ENCODE measurements at regions not wholly inside any gene's neighbourhood (a gene's known extent, or its start where the extent isn't known, plus 50 kb on each side); places are given as distances from the start of the nearest gene placed in this dataset.
"Not testable (repeated sequence)": the region's sequence is repeated elsewhere in the genome, so short reads cannot be mapped to it uniquely, and the experiment has no call there.

DNA sequence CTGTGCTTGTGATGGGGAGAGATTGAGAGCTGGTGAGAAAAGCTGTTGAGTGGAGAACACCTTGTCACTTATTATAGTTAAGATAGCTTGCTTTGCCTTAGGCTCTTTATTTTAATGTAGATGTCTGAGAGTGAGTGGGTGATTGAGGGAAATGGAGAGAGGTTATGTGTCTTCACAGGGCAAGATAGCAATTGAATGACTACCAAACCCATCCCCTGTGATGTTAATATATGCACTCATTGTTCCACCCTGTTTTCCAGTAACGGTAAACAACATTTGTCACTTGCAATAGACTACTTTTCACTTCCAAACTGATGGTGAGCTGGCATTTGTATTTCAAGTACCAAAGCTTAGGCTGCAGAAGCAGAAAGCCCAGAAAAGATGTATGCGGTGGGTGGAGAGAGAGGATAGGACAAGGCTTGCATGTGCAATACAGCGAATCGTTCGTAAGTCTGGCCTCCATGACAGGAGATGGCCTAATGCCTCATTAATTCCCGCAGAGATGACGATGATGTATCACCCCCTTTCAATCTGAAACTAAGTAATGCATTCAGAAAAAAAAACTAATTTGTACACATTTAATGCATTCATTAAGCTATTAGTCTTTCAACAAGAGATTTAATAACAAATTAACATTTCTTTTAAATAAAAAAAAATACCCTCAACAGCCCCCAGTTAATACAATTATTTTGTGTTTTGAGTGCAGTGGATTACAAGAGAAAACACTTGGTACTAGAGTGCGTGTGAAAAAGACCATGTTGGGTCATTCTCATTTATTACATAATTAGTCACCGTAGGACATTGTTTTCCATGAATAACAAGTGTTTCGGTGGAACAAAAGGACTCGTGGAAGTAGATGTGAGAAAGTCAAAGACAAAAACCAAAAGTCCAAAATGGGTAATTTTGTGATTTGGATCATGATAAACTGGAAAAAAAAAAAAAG lies 699.0 kb downstream of the BRINP1 start:
- TF ChIP-seq, protein P1, sequence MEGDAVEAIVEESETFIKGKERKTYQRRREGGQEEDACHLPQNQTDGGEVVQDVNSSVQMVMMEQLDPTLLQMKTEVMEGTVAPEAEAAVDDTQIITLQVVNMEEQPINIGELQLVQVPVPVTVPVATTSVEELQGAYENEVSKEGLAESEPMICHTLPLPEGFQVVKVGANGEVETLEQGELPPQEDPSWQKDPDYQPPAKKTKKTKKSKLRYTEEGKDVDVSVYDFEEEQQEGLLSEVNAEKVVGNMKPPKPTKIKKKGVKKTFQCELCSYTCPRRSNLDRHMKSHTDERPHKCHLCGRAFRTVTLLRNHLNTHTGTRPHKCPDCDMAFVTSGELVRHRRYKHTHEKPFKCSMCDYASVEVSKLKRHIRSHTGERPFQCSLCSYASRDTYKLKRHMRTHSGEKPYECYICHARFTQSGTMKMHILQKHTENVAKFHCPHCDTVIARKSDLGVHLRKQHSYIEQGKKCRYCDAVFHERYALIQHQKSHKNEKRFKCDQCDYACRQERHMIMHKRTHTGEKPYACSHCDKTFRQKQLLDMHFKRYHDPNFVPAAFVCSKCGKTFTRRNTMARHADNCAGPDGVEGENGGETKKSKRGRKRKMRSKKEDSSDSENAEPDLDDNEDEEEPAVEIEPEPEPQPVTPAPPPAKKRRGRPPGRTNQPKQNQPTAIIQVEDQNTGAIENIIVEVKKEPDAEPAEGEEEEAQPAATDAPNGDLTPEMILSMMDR (IDR thresholded peaks at IDR 0.05; ENCODE audit: low read depth, low read length), result no peak
- no peak for DNase-seq (ENCODE audit: extremely low read depth, low read depth)

DNA sequence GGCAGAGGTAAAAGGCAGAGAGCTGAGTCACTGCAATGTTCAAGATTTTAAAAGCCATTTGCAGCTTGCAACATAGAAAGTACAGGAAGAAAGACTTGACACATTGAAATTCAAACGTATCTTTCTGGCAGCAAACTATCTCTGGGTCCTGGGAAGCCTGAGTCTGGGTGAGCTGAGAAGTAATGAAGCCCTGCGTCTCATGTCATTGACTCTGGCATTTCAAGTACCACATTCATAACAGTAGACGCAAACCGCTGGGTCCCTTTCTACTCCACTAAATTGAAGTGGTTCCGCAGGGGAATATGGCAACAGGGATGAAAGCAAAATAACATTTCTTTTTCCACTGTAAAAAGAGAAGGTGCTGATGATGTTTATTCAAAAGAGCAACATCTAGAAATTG lies 694.3 kb downstream of the BRINP1 start:
- DNase-seq (ENCODE audit: extremely low read depth, low read depth), result no peak

DNA sequence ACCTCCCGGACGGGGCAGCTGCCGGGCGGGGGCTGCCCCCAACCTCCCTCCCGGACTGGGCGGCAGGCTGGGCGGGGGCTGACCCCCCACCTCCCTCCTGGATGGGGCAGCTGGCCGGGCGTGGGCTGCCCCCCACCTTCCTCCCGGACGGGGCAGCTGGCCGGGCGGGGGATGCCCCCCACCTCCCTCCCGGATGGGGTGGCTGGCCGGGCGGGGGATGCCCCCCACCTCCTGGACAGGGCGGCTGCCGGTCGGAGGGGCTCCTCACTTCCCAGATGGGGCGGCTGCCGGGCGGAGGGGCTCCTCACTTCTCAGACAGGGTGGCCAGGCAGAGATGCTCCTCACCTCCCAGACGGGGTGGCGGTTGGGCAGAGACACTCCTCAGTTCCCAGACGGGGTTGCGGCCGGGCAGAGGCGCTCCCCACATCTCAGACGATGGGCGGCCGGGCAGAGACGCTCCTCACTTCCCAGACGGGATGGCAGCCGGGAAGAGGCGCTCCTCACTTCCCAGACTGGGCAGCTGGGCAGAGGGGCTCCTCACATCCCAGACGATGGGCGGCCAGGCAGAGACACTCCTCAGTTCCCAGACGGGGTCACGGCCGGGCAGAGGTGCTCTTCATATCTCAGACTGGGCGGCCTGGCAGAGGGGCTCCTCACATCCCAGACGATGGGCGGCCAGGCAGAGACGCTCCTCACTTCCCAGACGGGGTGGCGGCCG lies 691.1 kb downstream of the BRINP1 start:
- not testable (repeated sequence) for DNase-seq (ENCODE audit: extremely low read depth, low read depth)

More for the DNA sequence above, 694.3 kb downstream of the BRINP1 start:
- TF ChIP-seq, protein P1 (IDR thresholded peaks at IDR 0.05; ENCODE audit: low read depth, low read length), result no peak

DNA sequence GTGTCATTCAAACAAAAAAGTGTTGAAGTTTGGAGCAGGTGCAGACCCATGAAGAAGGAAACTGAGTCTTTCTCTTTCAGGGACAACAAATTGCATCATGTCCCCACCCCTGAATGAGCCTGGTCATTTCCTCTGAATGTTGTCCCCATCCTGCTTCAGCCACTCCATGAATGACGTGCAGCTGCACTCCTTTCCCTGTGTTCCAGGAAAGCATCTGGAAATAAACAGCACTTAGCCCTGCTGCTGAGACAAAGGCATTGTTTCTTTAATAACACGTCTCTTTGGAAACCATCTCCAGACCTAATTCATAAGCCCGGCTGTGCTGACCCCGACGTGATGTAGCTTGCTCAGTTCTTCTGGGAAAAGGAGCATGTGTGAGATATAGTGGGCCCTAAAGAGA lies 682.3 kb downstream of the BRINP1 start:
- DNase-seq (ENCODE audit: extremely low read depth, low read depth), result no peak
- TF ChIP-seq, protein P1 (IDR thresholded peaks at IDR 0.05; ENCODE audit: low read depth, low read length), result no peak

DNA sequence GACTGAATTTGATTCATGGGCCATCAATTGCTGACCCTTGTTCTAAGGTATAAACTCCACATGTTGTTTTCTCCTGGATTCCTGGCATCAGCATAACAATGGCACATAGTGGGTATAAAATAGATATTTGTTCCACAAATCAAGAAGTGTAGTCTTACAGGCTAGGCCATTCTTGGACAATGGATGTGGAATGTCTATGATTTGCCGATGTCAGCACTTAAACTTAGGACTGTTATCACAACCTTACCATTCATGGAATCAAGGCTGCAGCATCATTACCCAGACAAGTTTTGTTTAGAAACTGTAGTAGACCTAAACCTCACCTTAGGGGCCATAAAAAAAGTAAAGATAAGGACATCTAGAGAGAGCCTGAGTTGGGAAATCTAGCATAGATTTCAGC lies 680.0 kb downstream of the BRINP1 start:
- TF ChIP-seq, protein P1 (IDR thresholded peaks at IDR 0.05; ENCODE audit: low read depth, low read length), result no peak
- no peak for DNase-seq (ENCODE audit: extremely low read depth, low read depth)

DNA sequence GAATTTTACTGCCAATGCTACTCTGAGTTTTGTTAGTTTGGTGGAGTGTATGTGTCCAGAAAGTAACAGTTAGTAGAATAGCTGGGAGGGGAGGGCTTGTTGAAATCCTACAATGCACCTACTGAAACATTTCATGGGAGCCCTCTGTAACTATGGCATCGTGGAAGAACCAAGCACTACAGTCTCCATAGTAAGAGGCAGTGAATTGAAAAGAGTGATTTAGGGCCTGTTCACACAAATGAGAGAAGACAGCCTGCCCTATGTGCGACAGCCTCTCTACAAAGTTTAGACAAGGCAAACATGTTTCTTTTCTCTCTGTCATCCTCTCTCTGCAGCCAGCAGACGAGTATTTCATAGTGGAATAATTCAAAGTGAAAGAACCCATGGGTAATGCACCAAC lies 676.6 kb downstream of the BRINP1 start:
- DNase-seq (ENCODE audit: extremely low read depth, low read depth), result no peak
- TF ChIP-seq, protein P1 (IDR thresholded peaks at IDR 0.05; ENCODE audit: low read depth, low read length), result no peak

DNA sequence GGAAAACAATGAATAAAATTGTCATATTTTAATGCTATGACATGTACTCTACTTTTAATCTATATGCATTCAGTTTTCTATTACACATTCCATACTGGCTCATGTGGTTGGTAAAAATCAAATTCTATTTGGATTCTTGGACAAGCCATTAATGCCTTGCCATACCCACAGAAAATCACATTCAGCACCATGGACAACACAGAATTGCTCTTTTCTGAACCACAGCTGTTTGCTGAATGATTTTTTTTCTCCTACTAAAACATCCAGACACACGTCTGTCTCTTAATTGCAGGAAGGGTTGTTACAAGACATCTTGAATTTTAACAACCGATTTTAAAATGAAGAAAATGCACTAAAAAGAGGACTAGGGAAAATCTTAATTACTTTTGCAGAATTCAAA lies 675.6 kb downstream of the BRINP1 start:
- DNase-seq (ENCODE audit: extremely low read depth, low read depth), result no peak
- TF ChIP-seq, protein P1 (IDR thresholded peaks at IDR 0.05; ENCODE audit: low read depth, low read length), result no peak

DNA sequence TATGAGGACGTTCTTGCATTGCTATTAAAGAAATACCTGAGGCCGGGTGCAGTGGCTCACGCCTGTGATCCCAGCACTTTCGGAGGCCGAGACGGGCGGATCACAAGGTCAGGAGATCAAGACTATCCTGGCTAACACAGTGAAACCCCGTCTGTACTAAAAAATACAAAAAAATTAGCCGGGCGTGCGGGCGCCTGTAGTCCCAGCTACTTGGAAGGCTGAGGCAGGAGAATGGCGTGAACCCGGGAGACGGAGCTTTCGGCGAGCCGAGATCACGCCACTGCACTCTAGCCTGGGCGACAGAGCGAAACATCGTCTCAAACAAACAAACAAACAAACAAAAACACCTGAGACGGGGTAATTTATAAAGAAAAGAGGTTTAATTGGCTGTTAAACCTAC lies 674.0 kb downstream of the BRINP1 start:
- not testable (repeated sequence) for DNase-seq (ENCODE audit: extremely low read depth, low read depth)

Data from AG09319 (cell line).